Ovary (tissue), 3 donors: ENCODE measurements at regions not wholly inside any gene's neighbourhood (a gene's known extent, or its start where the extent isn't known, plus 50 kb on each side); places are given as distances from the start of the nearest gene placed in this dataset.

Source experiments
- EP300 ChIP-seq: sonication (generic); formaldehyde crosslinking; IDR thresholded peaks from one replicate; pipeline ENCODE4 v1.6.1; 2017; ENCODE audit warnings: antibody characterized with exemption
- TF ChIP-seq, protein P1 (sequence below), 3 donors: fragments of 450-650 bp in 2 of 3; fragments of 200-600 bp in 1 of 3; IDR thresholded peaks; one replicate each; pipeline versions ENCODE4 v1.5.1 to v1.8.0; 2016 to 2022; ENCODE audit warnings: antibody characterized with exemption in 3 of 3, mild to moderate bottlenecking in 1 of 3
- donor health status: DM: no; HTN: no; CAD: no.

DNA sequence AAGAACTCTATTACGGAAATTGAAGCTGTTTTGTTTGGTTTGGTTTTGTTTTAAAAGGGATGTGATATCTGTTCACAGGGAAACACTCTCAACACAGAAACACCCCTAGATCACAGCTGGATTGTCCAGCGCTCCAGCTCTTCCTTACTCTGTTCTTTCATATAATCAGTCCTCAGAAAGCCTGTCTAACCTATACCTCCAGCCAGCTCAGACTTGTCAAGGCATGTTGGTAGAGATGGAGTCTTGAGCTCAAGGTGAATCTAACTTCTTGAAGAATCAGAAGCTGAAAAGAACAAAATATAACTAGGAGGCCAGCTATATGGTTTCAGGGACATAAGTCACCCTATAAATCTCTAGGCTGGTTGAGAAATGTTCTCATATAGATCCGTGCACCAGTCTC is 110.2 kb upstream of the EPHA3 start:
- TF ChIP-seq EP300: no peak
- TF ChIP-seq, protein P1, sequence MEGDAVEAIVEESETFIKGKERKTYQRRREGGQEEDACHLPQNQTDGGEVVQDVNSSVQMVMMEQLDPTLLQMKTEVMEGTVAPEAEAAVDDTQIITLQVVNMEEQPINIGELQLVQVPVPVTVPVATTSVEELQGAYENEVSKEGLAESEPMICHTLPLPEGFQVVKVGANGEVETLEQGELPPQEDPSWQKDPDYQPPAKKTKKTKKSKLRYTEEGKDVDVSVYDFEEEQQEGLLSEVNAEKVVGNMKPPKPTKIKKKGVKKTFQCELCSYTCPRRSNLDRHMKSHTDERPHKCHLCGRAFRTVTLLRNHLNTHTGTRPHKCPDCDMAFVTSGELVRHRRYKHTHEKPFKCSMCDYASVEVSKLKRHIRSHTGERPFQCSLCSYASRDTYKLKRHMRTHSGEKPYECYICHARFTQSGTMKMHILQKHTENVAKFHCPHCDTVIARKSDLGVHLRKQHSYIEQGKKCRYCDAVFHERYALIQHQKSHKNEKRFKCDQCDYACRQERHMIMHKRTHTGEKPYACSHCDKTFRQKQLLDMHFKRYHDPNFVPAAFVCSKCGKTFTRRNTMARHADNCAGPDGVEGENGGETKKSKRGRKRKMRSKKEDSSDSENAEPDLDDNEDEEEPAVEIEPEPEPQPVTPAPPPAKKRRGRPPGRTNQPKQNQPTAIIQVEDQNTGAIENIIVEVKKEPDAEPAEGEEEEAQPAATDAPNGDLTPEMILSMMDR (IDR thresholded peaks at IDR 0.05): no peak
